Tibial nerve (tissue), 4 donors: ENCODE measurements at regions not wholly inside any gene's neighbourhood (a gene's known extent, or its start where the extent isn't known, plus 50 kb on each side); places are given as distances from the start of the nearest gene placed in this dataset.
"Not testable (repeated sequence)": the region's sequence is repeated elsewhere in the genome, so short reads cannot be mapped to it uniquely, and the experiment has no call there.

Experiments
- DNase-seq, 2 donors: peaks; one replicate each; pipeline ENCODE4 v3.0.0-alpha.2; 2019; ENCODE audit warnings: low spot score in 2 of 2
- H3K27ac ChIP-seq, 4 donors: fragments of 200-600 bp; sonication (generic) in 3 of 4; one replicate each; pipeline ENCODE4 v1.5.1; 2017 to 2019; ENCODE audit warnings: mild to moderate bottlenecking in 1 of 4
- H3K27me3 ChIP-seq, 2 donors: fragments of 200-600 bp; sonication (generic) in 1 of 2; one replicate each; pipeline versions ENCODE4 v1.5.1 to v1.6.0; 2017 to 2019
- H3K36me3 ChIP-seq, 3 donors: fragments of 200-600 bp; sonication (generic); one replicate each; pipeline ENCODE4 v1.5.1; 2018 to 2019
- H3K4me1 ChIP-seq, 4 donors: fragments of 200-600 bp; sonication (generic) in 3 of 4; one replicate each; pipeline ENCODE4 v1.5.1; 2017 to 2019
- H3K4me3 ChIP-seq, 4 donors: fragments of 200-600 bp; sonication (generic) in 3 of 4; one replicate each; pipeline ENCODE4 v1.5.1; 2017 to 2019; ENCODE audit warnings: mild to moderate bottlenecking in 1 of 4, moderate library complexity in 1 of 4
- H3K9me3 ChIP-seq, 4 donors: fragments of 200-600 bp; sonication (generic) in 3 of 4; one replicate each; pipeline ENCODE4 v1.5.1; 2017 to 2019
- EP300 ChIP-seq, 2 donors: sonication (generic); formaldehyde crosslinking; IDR thresholded peaks; one replicate each; pipeline ENCODE4 v1.6.1; 2017; ENCODE audit warnings: antibody characterized with exemption in 2 of 2, mild to moderate bottlenecking in 1 of 2
- POLR2A ChIP-seq, 2 donors: fragments of 450-650 bp; IDR thresholded peaks; one replicate each; pipeline ENCODE4 v1.6.1; 2017; ENCODE audit warnings: antibody characterized with exemption in 2 of 2, mild to moderate bottlenecking in 2 of 2, moderate library complexity in 2 of 2
- WGBS, 2 donors: methylation state at CpG; one replicate each; pipeline ENCODE4 v1.1.5; 2018; 5-methylcytosine and 5-hydroxymethylcytosine counted together
- TF ChIP-seq, protein P1 (sequence below), 5 experiments: fragments of 200-600 bp in 3 of 5; fragments of 450-650 bp in 2 of 5; sonication (generic) in 3 of 5; IDR thresholded peaks; one replicate each; pipeline ENCODE4 v1.5.1; 2016 to 2019; ENCODE audit warnings: antibody characterized with exemption in 5 of 5, mild to moderate bottlenecking in 3 of 5, moderate library complexity in 2 of 5

DNA sequence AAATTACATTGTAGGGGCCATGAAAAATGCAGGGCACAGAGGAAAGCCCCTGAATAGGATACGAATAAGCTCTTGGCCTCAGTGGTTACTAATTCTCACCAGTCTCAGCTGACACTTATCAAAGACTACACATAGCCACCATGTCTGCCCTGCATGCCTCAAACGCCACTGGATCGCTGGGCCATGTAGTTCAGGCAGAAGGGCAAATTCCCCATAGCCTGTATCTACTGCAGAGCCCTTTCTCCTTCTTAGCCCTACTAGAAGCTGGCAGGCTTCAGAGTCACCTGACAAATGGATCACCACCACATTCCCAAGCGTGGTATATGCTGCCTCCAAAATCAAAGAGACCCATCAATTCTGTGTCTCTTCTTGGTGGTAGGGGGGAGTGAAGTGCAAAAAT lies 177.4 kb downstream of the MINAR1 start:
- Histone ChIP-seq H3K27me3 (no peaks in the 10 kb centered on the region), H3K4me1 (no peaks in the 10 kb centered on the region), H3K9me3 (no peaks in the 10 kb centered on the region), H3K27ac (no peak overlapping the region), H3K36me3 (no peaks in the 10 kb centered on the region), H3K4me3 (no peak overlapping the region)
- WGBS, 2 donors = 85 to 94% methylated on average over 4 of the region's 4 CpGs
- no peak for DNase-seq
- no peak for TF ChIP-seq EP300 (IDR thresholded peaks at IDR 0.05)
- TF ChIP-seq POLR2A (IDR thresholded peaks at IDR 0.05) = no peak
- TF ChIP-seq, protein P1, sequence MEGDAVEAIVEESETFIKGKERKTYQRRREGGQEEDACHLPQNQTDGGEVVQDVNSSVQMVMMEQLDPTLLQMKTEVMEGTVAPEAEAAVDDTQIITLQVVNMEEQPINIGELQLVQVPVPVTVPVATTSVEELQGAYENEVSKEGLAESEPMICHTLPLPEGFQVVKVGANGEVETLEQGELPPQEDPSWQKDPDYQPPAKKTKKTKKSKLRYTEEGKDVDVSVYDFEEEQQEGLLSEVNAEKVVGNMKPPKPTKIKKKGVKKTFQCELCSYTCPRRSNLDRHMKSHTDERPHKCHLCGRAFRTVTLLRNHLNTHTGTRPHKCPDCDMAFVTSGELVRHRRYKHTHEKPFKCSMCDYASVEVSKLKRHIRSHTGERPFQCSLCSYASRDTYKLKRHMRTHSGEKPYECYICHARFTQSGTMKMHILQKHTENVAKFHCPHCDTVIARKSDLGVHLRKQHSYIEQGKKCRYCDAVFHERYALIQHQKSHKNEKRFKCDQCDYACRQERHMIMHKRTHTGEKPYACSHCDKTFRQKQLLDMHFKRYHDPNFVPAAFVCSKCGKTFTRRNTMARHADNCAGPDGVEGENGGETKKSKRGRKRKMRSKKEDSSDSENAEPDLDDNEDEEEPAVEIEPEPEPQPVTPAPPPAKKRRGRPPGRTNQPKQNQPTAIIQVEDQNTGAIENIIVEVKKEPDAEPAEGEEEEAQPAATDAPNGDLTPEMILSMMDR (IDR thresholded peaks at IDR 0.05) = no peak

DNA sequence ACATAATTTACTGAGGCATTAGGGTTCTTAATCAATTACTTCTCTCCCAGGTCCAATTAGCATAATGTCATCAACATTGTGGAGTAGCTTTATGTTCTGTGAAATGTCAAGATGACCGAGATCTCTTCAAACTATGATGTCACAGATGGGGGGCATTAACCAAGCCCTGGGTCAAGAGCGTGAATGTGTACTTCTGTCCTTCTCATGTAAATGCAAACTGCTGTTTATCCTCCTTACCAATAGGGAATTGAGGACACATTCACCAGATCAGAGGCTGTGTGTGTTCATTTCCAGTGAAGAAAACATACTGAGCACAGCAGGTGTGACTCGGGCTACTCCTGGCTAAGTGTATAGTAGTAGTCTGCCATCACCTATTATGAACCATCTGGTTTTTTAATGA lies 177.9 kb downstream of the MINAR1 start:
- no peak overlapping the region for H3K4me3 ChIP-seq
- 85 to 88% methylated on average over 3 of the region's 3 CpGs for WGBS, 2 donors
- H3K27ac ChIP-seq = no peak overlapping the region
- no peaks in the 10 kb centered on the region for H3K36me3 ChIP-seq
- no peak for TF ChIP-seq POLR2A (IDR thresholded peaks at IDR 0.05)
- H3K9me3 ChIP-seq = no peaks in the 10 kb centered on the region
- no peaks in the 10 kb centered on the region for H3K4me1 ChIP-seq
- H3K27me3 ChIP-seq = no peaks in the 10 kb centered on the region
- no peak for DNase-seq

DNA sequence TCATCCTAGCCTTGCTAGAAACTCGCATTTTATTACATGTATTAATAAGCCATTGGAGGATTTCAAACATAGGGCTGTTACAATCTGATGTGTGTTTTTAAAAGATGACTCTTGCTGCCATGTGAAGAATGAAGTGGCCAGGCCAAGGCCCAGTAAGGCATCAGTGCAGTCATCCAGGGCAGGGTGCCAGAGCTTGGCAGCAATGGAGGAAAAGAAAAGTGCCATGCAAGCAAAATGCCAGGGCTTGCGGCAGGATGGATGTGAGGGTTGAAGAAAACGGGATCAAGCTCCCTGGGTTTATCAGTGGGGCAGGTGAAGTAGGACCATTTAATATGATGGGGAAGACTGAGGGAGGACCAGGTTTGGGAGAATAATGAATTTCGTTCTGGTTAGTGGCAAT lies 183.6 kb downstream of the MINAR1 start:
- WGBS, 2 donors = 59 to 72% methylated on average over 4 of the region's 4 CpGs
- no peak for TF ChIP-seq EP300 (IDR thresholded peaks at IDR 0.05)
- no peak for TF ChIP-seq POLR2A (IDR thresholded peaks at IDR 0.05)
- TF ChIP-seq, protein P1 (IDR thresholded peaks at IDR 0.05) = no peak
- Histone ChIP-seq H3K27me3 (no peaks in the 10 kb centered on the region), H3K9me3 (no peaks in the 10 kb centered on the region), H3K36me3 (no peaks in the 10 kb centered on the region), H3K27ac (no peak overlapping the region), H3K4me3 (no peak overlapping the region), H3K4me1 (no peaks in the 10 kb centered on the region)
- no peak for DNase-seq

DNA sequence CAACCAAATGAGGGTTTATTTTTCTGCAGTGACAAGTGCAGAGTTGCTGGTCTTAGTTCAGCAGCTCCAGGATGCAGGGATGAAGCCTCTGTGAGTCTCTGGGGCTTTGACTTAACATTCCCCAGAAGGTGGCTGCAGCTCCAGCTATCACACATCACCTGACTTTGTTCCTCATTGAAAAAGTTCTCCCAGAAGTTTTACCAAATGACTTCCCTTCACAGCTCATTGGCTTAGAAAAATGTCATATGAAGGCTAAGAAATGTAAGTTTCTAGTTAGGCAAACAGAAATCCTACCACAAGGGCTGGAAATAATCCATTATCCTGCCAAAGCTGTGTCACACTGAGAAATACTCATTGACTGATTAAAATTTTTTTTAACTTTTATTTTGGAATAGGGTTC lies 184.9 kb downstream of the MINAR1 start:
- Histone ChIP-seq H3K36me3 (no peaks in the 10 kb centered on the region), H3K4me1 (no peaks in the 10 kb centered on the region), H3K27ac (no peak overlapping the region), H3K27me3 (no peaks in the 10 kb centered on the region), H3K4me3 (no peak overlapping the region), H3K9me3 (no peaks in the 10 kb centered on the region)
- TF ChIP-seq, protein P1 (IDR thresholded peaks at IDR 0.05) = no peak
- TF ChIP-seq EP300 (IDR thresholded peaks at IDR 0.05) = no peak
- no peak for TF ChIP-seq POLR2A (IDR thresholded peaks at IDR 0.05)
- DNase-seq = no peak

DNA sequence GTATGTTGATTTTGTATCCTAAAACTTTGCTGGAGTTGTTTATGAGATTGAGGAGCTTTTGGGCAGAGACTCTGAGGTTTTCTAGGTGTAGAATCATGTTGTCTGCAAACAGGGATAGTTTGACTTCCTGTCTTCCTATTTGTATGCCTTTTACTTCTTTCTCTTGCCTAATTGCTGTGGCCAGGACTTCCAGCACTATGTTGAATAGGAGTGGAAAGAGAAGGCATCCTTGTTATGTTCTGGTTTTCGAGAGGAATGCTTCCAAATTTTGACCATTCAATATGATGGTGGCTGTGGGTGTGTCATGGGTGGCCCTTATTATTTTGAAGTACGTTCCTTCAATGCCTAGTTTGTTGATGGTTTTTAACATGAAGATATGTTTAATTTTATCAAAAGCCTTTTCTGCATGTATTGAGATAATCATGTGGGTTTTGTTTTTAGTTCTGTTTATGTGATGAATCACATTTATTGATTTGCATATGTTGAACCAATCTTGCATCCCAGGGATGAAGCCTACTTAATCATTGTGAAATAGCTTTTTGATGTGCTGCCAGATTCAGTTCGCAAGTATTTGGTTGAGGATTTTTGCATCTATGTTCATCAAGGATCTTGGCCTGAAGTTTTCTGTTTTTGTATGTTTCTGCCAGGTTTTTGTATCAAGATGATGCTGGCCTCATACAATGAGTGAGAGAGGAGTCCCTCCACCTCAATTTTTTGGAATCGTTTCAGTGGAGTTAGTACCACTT lies 188.1 kb downstream of the MINAR1 start:
- Histone ChIP-seq H3K27ac (no peak overlapping the region), H3K27me3 (no peaks in the 10 kb centered on the region), H3K9me3 (no peaks in the 10 kb centered on the region), H3K36me3 (no peaks in the 10 kb centered on the region), H3K4me3 (no peak overlapping the region), H3K4me1 (no peaks in the 10 kb centered on the region)
- TF ChIP-seq POLR2A (IDR thresholded peaks at IDR 0.05) (no peak), EP300 (IDR thresholded peaks at IDR 0.05) (no peak)
- TF ChIP-seq, protein P1 (IDR thresholded peaks at IDR 0.05) = no peak
- no peak for DNase-seq
- 80 to 87% methylated on average over 4 of the region's 4 CpGs for WGBS, 2 donors

DNA sequence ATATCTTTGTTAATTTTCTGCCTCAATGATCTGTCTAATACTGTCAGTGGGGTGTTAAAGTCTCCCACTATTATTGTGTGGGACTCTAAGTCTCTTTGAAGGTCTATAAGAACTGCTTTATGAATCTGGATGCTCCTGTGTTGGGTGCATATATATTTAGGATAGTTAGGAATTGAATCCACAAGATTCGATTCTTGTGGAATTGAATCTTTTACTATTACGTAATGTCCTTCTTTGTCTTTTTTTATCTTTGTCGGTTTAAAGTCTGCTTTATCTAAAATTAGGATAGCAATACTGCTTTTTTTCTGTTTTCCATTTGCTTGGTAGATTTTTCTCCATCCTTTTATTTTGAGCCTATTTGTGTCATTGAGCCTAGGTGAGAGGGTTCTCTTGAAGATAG lies 189.7 kb downstream of the MINAR1 start:
- not testable (repeated sequence) for H3K27me3 ChIP-seq, H3K36me3 ChIP-seq, H3K9me3 ChIP-seq, H3K27ac ChIP-seq, H3K4me3 ChIP-seq, H3K4me1 ChIP-seq, DNase-seq
- WGBS, 2 donors = 87 to 90% methylated on average over 3 of the region's 3 CpGs
